CD4-positive, alpha-beta T cell (primary cell): ENCODE measurements at regions not wholly inside any gene's neighbourhood (a gene's known extent, or its start where the extent isn't known, plus 50 kb on each side); places are given as distances from the start of the nearest gene placed in this dataset.

ENCODE experiments used
- ATAC-seq: fragments of 200-7000 bp; cut with Tn5 transposase; one replicate; pipeline ENCODE4 v1.10.0; 2022; ENCODE audit warnings: mild to moderate bottlenecking; ENCODE audit not compliant: poor library complexity
- CTCF ChIA-PET: fragments of 350-600 bp; sonication (Branson Sonifier 250); formaldehyde crosslinking; loops from one replicate; lab custom pipeline; 2021; ENCODE audit warnings: antibody characterized with exemption, inconsistent platforms; lab: Charles Lee
- POLR2A ChIA-PET: fragments of 350-600 bp; sonication (Branson Sonifier 250); formaldehyde crosslinking; loops from one replicate; lab custom pipeline; 2021; ENCODE audit warnings: antibody characterized with exemption, inconsistent platforms; lab: Charles Lee
- DNase-seq, 14 experiments: peaks; one replicate each; pipeline ENCODE4 v3.0.0-alpha.2; 2013 to 2020; ENCODE audit warnings: mixed read lengths in 2 of 14
- H3K27ac ChIP-seq, 2 donors: one replicate each; pipeline versions ENCODE4 v1.5.1 to v1.7.0; 2013; ENCODE audit warnings: low read length in 2 of 2, low read depth in 1 of 2, mild to moderate bottlenecking in 1 of 2
- H3K27me3 ChIP-seq, 2 experiments: 1 replicate in 1 of 2; 2 replicates in 1 of 2; pipeline versions ENCODE4 v1.6.1 to v1.7.0; 2013; ENCODE audit warnings: low read length in 2 of 2, control low read depth in 1 of 2, mild to moderate bottlenecking in 1 of 2, moderate library complexity in 1 of 2; ENCODE audit not compliant: insufficient read depth in 2 of 2, control insufficient read depth in 1 of 2
- H3K36me3 ChIP-seq: one replicate; pipeline ENCODE4 v1.6.1; 2013; ENCODE audit warnings: low read length, control low read depth; ENCODE audit not compliant: insufficient read depth
- H3K4me1 ChIP-seq: one replicate; pipeline ENCODE4 v1.6.1; 2013; ENCODE audit warnings: low read length, control low read depth; ENCODE audit not compliant: insufficient read depth
- H3K4me3 ChIP-seq: one replicate; pipeline ENCODE4 v1.5.1; 2013; ENCODE audit warnings: mild to moderate bottlenecking, low read length, moderate library complexity
- H3K9me3 ChIP-seq, 2 experiments: 1 replicate in 1 of 2; 2 replicates in 1 of 2; pipeline versions ENCODE4 v1.6.1 to v1.7.0; 2013; ENCODE audit warnings: low read length in 2 of 2, mild to moderate bottlenecking in 2 of 2, control low read depth in 1 of 2, moderate library complexity in 1 of 2; ENCODE audit not compliant: control insufficient read depth in 1 of 2, insufficient read depth in 1 of 2
- H3K27ac Mint-ChIP-seq: one replicate; pipeline ENCODE4 v1.8.0; 2020; ENCODE audit warnings: mixed read lengths
- H3K27me3 Mint-ChIP-seq: one replicate; pipeline ENCODE4 v1.8.0; 2021; ENCODE audit warnings: mixed read lengths
- H3K36me3 Mint-ChIP-seq: one replicate; pipeline ENCODE4 v1.8.0; 2021; ENCODE audit warnings: low read depth, mixed read lengths
- H3K4me1 Mint-ChIP-seq: one replicate; pipeline ENCODE4 v1.8.0; 2021; ENCODE audit warnings: low read depth, mixed read lengths
- H3K4me3 Mint-ChIP-seq: one replicate; pipeline ENCODE4 v1.8.0; 2020; ENCODE audit warnings: mild to moderate bottlenecking, mixed read lengths
- H3K9me3 Mint-ChIP-seq: one replicate; pipeline ENCODE4 v1.8.0; 2020; ENCODE audit warnings: mixed read lengths
- intact Hi-C, 2 experiments: fragments of 100-400 bp; cut with DNase I in 1 of 2; cut with micrococcal nuclease in 1 of 2; formaldehyde crosslinking; loops; one replicate each; pipeline versions ENCODE4 v1.15.1 to v1.9.0; 2023 to 2025; cut with DNase I, micrococcal nuclease
- TF ChIP-seq, protein P1 (sequence below): fragments of 200-600 bp; IDR thresholded peaks from one replicate; pipeline ENCODE4 v1.8.0; 2022; ENCODE audit warnings: antibody characterized with exemption, mild to moderate bottlenecking

DNA sequence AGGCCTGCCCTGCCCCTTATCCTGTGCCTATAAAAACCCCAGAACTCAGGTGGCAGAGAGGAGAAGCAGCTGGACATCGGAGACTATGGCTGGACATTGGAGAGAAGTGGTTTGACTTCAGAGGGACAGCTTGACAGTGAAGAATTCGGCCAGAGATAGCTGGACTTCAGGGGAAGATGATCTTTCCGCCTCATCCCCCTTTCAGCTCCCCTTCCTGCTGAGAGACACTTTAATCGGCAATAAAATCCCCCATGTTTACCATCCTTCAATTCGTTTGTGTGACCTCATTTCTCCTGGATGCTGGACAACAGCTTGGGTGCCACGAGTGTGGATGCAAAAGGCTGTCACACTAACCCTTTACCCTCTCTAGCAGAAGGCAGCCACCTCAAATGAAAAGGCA lies 134.1 kb upstream of the TUT7 start:
- H3K27me3 ChIP-seq: peaks cover 0 to 3% of the 10 kb centered on the region in 2 experiments
- H3K4me1 ChIP-seq: no peaks in the 10 kb centered on the region
- no peaks in the 10 kb centered on the region for H3K4me1 Mint-ChIP-seq
- H3K27me3 Mint-ChIP-seq: no peaks in the 10 kb centered on the region
- H3K4me3 ChIP-seq: no peak overlapping the region
- no peak overlapping the region for H3K27ac ChIP-seq
- no peaks in the 10 kb centered on the region for H3K9me3 ChIP-seq
- ChIA-PET POLR2A (no interaction called here), CTCF (no interaction called here)
- TF ChIP-seq, protein P1, sequence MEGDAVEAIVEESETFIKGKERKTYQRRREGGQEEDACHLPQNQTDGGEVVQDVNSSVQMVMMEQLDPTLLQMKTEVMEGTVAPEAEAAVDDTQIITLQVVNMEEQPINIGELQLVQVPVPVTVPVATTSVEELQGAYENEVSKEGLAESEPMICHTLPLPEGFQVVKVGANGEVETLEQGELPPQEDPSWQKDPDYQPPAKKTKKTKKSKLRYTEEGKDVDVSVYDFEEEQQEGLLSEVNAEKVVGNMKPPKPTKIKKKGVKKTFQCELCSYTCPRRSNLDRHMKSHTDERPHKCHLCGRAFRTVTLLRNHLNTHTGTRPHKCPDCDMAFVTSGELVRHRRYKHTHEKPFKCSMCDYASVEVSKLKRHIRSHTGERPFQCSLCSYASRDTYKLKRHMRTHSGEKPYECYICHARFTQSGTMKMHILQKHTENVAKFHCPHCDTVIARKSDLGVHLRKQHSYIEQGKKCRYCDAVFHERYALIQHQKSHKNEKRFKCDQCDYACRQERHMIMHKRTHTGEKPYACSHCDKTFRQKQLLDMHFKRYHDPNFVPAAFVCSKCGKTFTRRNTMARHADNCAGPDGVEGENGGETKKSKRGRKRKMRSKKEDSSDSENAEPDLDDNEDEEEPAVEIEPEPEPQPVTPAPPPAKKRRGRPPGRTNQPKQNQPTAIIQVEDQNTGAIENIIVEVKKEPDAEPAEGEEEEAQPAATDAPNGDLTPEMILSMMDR: no peak
- intact Hi-C loops: no loop called here
- H3K9me3 Mint-ChIP-seq: no peaks in the 10 kb centered on the region
- H3K36me3 ChIP-seq: no peaks in the 10 kb centered on the region
- no peak overlapping the region for H3K27ac Mint-ChIP-seq
- H3K36me3 Mint-ChIP-seq: no peaks in the 10 kb centered on the region
- no peak for ATAC-seq
- DNase-seq: no peak
- H3K4me3 Mint-ChIP-seq: no peak overlapping the region

DNA sequence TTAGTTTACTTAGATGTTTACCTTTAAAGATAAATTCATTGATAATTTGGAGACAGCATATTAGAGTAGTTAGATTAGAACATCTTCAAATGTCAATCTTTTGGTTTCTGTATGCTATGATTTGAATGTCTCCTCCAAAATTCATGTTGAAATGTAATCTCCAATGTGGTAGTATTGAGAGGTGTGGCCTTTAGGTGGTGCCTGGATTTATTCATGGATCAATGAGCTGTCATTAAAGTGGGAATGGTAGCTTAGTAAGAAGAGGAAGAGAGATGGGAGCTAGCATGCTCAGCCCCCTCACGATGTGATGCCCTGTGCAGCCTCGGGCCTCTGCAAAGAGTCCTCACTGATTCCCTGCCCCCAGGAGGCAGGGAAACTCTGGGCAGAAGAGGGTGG lies 133.6 kb upstream of the TUT7 start:
- no peaks in the 10 kb centered on the region for H3K9me3 Mint-ChIP-seq
- Histone ChIP-seq H3K4me3 (no peak overlapping the region), H3K27ac (no peak overlapping the region), H3K27me3 (peaks cover 0 to 3% of the 10 kb centered on the region in 2 experiments), H3K9me3 (no peaks in the 10 kb centered on the region), H3K4me1 (no peaks in the 10 kb centered on the region), H3K36me3 (no peaks in the 10 kb centered on the region)
- intact Hi-C loops: loop anchor here in 1 of 2 experiments (2.0 kb wide), 1 partner anchor 837 kb away; no protein-coding TSS in a partner anchor
- no peak for DNase-seq
- no peak overlapping the region for H3K4me3 Mint-ChIP-seq
- H3K36me3 Mint-ChIP-seq: no peaks in the 10 kb centered on the region
- no peaks in the 10 kb centered on the region for H3K27me3 Mint-ChIP-seq
- ChIA-PET CTCF (no interaction called here), POLR2A (no interaction called here)
- no peaks in the 10 kb centered on the region for H3K4me1 Mint-ChIP-seq
- TF ChIP-seq, protein P1: no peak
- ATAC-seq: no peak
- H3K27ac Mint-ChIP-seq: no peak overlapping the region

- intact Hi-C loops: loop anchor here in 1 of 2 experiments (2.0 kb wide), 1 partner anchor 838 kb away; no protein-coding TSS in a partner anchor
- H3K4me1 ChIP-seq: no peaks in the 10 kb centered on the region
- Mint-ChIP-seq H3K9me3 (no peaks in the 10 kb centered on the region), H3K36me3 (no peaks in the 10 kb centered on the region), H3K27me3 (no peaks in the 10 kb centered on the region), H3K4me3 (no peak overlapping the region), H3K4me1 (no peaks in the 10 kb centered on the region), H3K27ac (no peak overlapping the region)
- H3K4me3 ChIP-seq: no peak overlapping the region
- ATAC-seq (no peak), DNase-seq (peak in 3 of 14 experiments; percentile 14 to 25 (median 22))
- CTCF ChIA-PET: no interaction called here
- H3K27me3 ChIP-seq: peaks cover 0 to 3% of the 10 kb centered on the region in 2 experiments
- H3K27ac ChIP-seq: no peak overlapping the region
- H3K9me3 ChIP-seq: no peaks in the 10 kb centered on the region
- POLR2A ChIA-PET: no interaction called here
- no peaks in the 10 kb centered on the region for H3K36me3 ChIP-seq
- TF ChIP-seq, protein P1: peak; percentile 47
Observed at GRCh38 chr9:86486891-86487837, 133.0 kb upstream of the TUT7 start.
